B cell (primary cell): ENCODE measurements at regions not wholly inside any gene's neighbourhood (a gene's known extent, or its start where the extent isn't known, plus 50 kb on each side); places are given as distances from the start of the nearest gene placed in this dataset.

Experiments
- ATAC-seq: fragments of 200-7000 bp; cut with Tn5 transposase; one replicate; pipeline ENCODE4 v1.10.0; 2021; ENCODE audit warnings: low read depth, mild to moderate bottlenecking, moderate number of reproducible peaks, moderate library complexity
- CTCF ChIA-PET: fragments of 350-600 bp; sonication (Branson Sonifier 250); formaldehyde crosslinking; loops from one replicate; lab custom pipeline; 2021; ENCODE audit warnings: antibody characterized with exemption, inconsistent platforms; lab: Charles Lee
- POLR2A ChIA-PET: fragments of 350-600 bp; sonication (Branson Sonifier 250); formaldehyde crosslinking; loops from one replicate; lab custom pipeline; 2021; ENCODE audit warnings: antibody characterized with exemption; lab: Charles Lee
- DNase-seq: peaks from one replicate; pipeline ENCODE4 v3.0.0; 2013
- H2AFZ ChIP-seq: 2 replicates; pipeline ENCODE4 v1.6.1; 2012; ENCODE audit warnings: mild to moderate bottlenecking, low read depth, low read length; ENCODE audit not compliant: insufficient read depth, poor library complexity, severe bottlenecking
- H3K27ac ChIP-seq, 2 donors: 1 replicate in 1 of 2; 2 replicates in 1 of 2; pipeline ENCODE4 v1.5.1; 2012 to 2013; ENCODE audit warnings: low read length in 2 of 2, mild to moderate bottlenecking in 2 of 2, moderate library complexity in 1 of 2
- H3K27me3 ChIP-seq, 4 experiments: fragments of 200-600 bp in 1 of 4; sonication (generic) in 1 of 4; replicated peaks in 1 of 4; 1 replicate in 2 of 4; 2 replicates in 2 of 4; pipeline versions ENCODE4 v1.6.1 to v1.7.0; 2013 to 2016; ENCODE audit warnings: low read length in 3 of 4, mild to moderate bottlenecking in 2 of 4, mixed read lengths in 1 of 4, moderate library complexity in 1 of 4; ENCODE audit not compliant: insufficient read depth in 4 of 4, control insufficient read depth in 3 of 4; ENCODE audit errors: control extremely low read depth in 1 of 4
- H3K36me3 ChIP-seq, 2 experiments: replicated peaks in 1 of 2; 1 replicate in 1 of 2; 2 replicates in 1 of 2; pipeline versions ENCODE4 v1.6.1 to v1.7.1; 2013; ENCODE audit warnings: low read length in 1 of 2; ENCODE audit not compliant: insufficient read depth in 2 of 2, control insufficient read depth in 1 of 2; ENCODE audit errors: control extremely low read depth in 1 of 2, extremely low read depth in 1 of 2
- H3K4me1 ChIP-seq, 2 donors: fragments of 200-600 bp in 1 of 2; sonication (generic) in 1 of 2; 1 replicate in 1 of 2; 2 replicates in 1 of 2; pipeline versions ENCODE4 v1.5.1 to v1.6.1; 2013 to 2017; ENCODE audit warnings: low read length in 2 of 2; ENCODE audit not compliant: control insufficient read depth in 2 of 2, insufficient read depth in 2 of 2
- H3K4me2 ChIP-seq: replicated peaks from 2 replicates; pipeline ENCODE3; 2012; ENCODE audit warnings: mild to moderate bottlenecking, low read depth, low read length; ENCODE audit not compliant: poor library complexity, severe bottlenecking
- H3K4me3 ChIP-seq, 5 experiments: fragments of 200-600 bp in 1 of 5; sonication (generic) in 1 of 5; 1 replicate in 3 of 5; 2 replicates in 2 of 5; pipeline versions ENCODE4 v1.5.1 to v1.7.0; 2011 to 2016; ENCODE audit warnings: low read length in 4 of 5, mild to moderate bottlenecking in 4 of 5, low read depth in 2 of 5, control low read depth in 1 of 5, moderate library complexity in 1 of 5; ENCODE audit not compliant: insufficient read depth in 1 of 5; ENCODE audit errors: control extremely low read depth in 1 of 5, extremely low read depth in 1 of 5
- H3K79me2 ChIP-seq: fragments of 200-600 bp; sonication (generic); one replicate; pipeline ENCODE4 v1.6.0; 2016; ENCODE audit warnings: low read length; ENCODE audit not compliant: control insufficient read depth, insufficient read depth
- H3K9ac ChIP-seq: fragments of 200-600 bp; sonication (generic); 2 replicates; pipeline ENCODE4 v1.6.1; 2017; ENCODE audit warnings: mild to moderate bottlenecking, low read length, moderate library complexity
- H3K9me3 ChIP-seq, 3 donors: one replicate each; pipeline versions ENCODE4 v1.6.1 to v1.7.1; 2013; ENCODE audit warnings: low read length in 2 of 3; ENCODE audit not compliant: control insufficient read depth in 2 of 3, insufficient read depth in 1 of 3; ENCODE audit errors: control extremely low read depth in 1 of 3
- H4K20me1 ChIP-seq: 2 replicates; pipeline ENCODE4 v1.6.0; 2012; ENCODE audit warnings: mild to moderate bottlenecking, low read length; ENCODE audit not compliant: insufficient read depth, control insufficient read depth, poor library complexity, severe bottlenecking
- H3K27ac Mint-ChIP-seq: one replicate; pipeline ENCODE4 v1.8.0; 2021; ENCODE audit warnings: mixed read lengths
- H3K27me3 Mint-ChIP-seq: one replicate; pipeline ENCODE4 v1.8.0; 2021; ENCODE audit warnings: mixed read lengths
- H3K4me1 Mint-ChIP-seq: one replicate; pipeline ENCODE4 v1.8.0; 2021; ENCODE audit warnings: mixed read lengths
- H3K4me3 Mint-ChIP-seq: one replicate; pipeline ENCODE4 v1.8.0; 2021; ENCODE audit warnings: mixed read lengths
- H3K9me3 Mint-ChIP-seq: one replicate; pipeline ENCODE4 v1.8.0; 2022; ENCODE audit warnings: mixed read lengths; ENCODE audit not compliant: insufficient read depth
- CTCF ChIP-seq: fragments of 200-600 bp; IDR thresholded peaks from one replicate; pipeline ENCODE4 v1.8.0; 2022; ENCODE audit warnings: antibody characterized with exemption, mild to moderate bottlenecking
- EZH2 ChIP-seq: IDR thresholded peaks from 2 replicates; pipeline ENCODE4 v1.6.1; 2012; ENCODE audit warnings: borderline replicate concordance, low read depth, mild to moderate bottlenecking, moderate library complexity, low read length; ENCODE audit not compliant: insufficient read depth, poor library complexity, severe bottlenecking
- WGBS: methylation state at CpG from one replicate; pipeline ENCODE4 v1.1.5; 2013; ENCODE audit warnings: missing lambda C conversion rate; ENCODE audit not compliant: insufficient coverage; 5-methylcytosine and 5-hydroxymethylcytosine counted together
- intact Hi-C: fragments of 100-400 bp; cut with micrococcal nuclease; formaldehyde crosslinking; loops from one replicate; pipeline ENCODE4 v1.10.0; 2022

DNA sequence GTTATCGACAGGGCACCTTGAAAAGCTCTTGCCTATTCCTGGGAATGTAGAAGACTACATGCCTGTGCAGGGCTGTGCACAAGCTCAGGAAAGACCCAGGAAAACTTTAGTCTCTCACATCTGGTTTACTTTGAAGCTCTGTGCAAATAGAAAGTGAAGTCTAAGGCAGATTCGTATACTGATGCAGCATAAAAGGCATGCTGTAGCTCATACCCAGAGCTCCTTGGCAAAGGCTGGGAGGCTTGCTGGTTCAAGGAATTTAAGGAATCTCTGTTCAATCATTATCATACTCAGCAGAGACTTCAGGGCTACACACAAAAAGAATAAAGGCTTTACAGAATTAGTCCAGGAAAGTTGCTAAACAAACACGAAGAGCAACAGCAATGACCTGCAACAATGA, 192.0 kb downstream of the OTUD1 start:
- TF ChIP-seq CTCF (no peak), EZH2 (no peak)
- Histone ChIP-seq H3K79me2 (no peaks in the 10 kb centered on the region), H3K4me1 (no peaks in the 10 kb centered on the region), H3K27ac (no peak overlapping the region), H3K9me3 (peaks cover 0 to 8% (median 1%) of the 10 kb centered on the region in 3 donors), H3K9ac (no peak overlapping the region), H3K4me2 (no peak overlapping the region), H3K36me3 (no peaks in the 10 kb centered on the region), H3K27me3 (no peaks in the 10 kb centered on the region), H3K4me3 (no peak overlapping the region), H4K20me1 (no peaks in the 10 kb centered on the region), H2AFZ (no peak overlapping the region)
- no peak for DNase-seq
- ATAC-seq = no peak
- CTCF ChIA-PET = no interaction called here
- no peak overlapping the region for H3K27ac Mint-ChIP-seq
- H3K4me3 Mint-ChIP-seq = no peak overlapping the region
- peaks cover 6% of the 10 kb centered on the region for H3K27me3 Mint-ChIP-seq
- 93% methylated on average over 1 of the region's 3 CpGs for WGBS
- intact Hi-C loops = no loop called here
- POLR2A ChIA-PET = no interaction called here
- no peaks in the 10 kb centered on the region for H3K4me1 Mint-ChIP-seq
- peaks cover 2% of the 10 kb centered on the region for H3K9me3 Mint-ChIP-seq

GRCh38 chr10:23643111-23643780, 204.4 kb downstream of the OTUD1 start:
- H3K27me3 ChIP-seq = no peaks in the 10 kb centered on the region
- DNase-seq (peak; percentile 1), ATAC-seq (no peak)
- H3K4me1 Mint-ChIP-seq = no peaks in the 10 kb centered on the region
- ChIA-PET CTCF (no interaction called here), POLR2A (no interaction called here)
- H3K27ac ChIP-seq = no peak overlapping the region
- TF ChIP-seq EZH2 = no peak
- no peak for TF ChIP-seq CTCF
- H3K4me3 Mint-ChIP-seq = no peak overlapping the region
- no peak overlapping the region for H3K4me3 ChIP-seq
- no peak overlapping the region for H2AFZ ChIP-seq
- no peak overlapping the region for H3K4me2 ChIP-seq
- H3K36me3 ChIP-seq = no peaks in the 10 kb centered on the region
- H3K27ac Mint-ChIP-seq = no peak overlapping the region
- no peaks in the 10 kb centered on the region for H4K20me1 ChIP-seq
- H3K27me3 Mint-ChIP-seq = peaks cover 9% of the 10 kb centered on the region
- 100% methylated on average over 1 of the region's 4 CpGs for WGBS
- intact Hi-C loops = loop anchor here (5.0 kb wide), 1 partner anchor 51 kb away; no protein-coding TSS in a partner anchor
- no peaks in the 10 kb centered on the region for H3K4me1 ChIP-seq
- H3K79me2 ChIP-seq = no peaks in the 10 kb centered on the region
- H3K9me3 ChIP-seq = no peaks in the 10 kb centered on the region
- no peak overlapping the region for H3K9ac ChIP-seq
- H3K9me3 Mint-ChIP-seq = no peaks in the 10 kb centered on the region
